Spleen (tissue), 7 donors: ENCODE measurements at regions not wholly inside any gene's neighbourhood (a gene's known extent, or its start where the extent isn't known, plus 50 kb on each side); places are given as distances from the start of the nearest gene placed in this dataset.

ENCODE experiments used
- POLR2A ChIP-seq, 3 donors: fragments of 450-650 bp; IDR thresholded peaks; one replicate each; pipeline ENCODE4 v1.5.1; 2017; ENCODE audit warnings: antibody characterized with exemption in 3 of 3, mild to moderate bottlenecking in 1 of 3
- POLR2AphosphoS5 ChIP-seq, 3 donors: sonication (generic); formaldehyde crosslinking; IDR thresholded peaks; one replicate each; pipeline ENCODE4 v1.5.1; 2017; ENCODE audit warnings: antibody characterized with exemption in 3 of 3
- TF ChIP-seq, protein P1 (sequence below), 11 experiments: fragments of 200-600 bp in 7 of 11; fragments of 450-650 bp in 4 of 11; sonication (generic) in 4 of 11; IDR thresholded peaks in 8 of 11; conservative IDR thresholded peaks in 3 of 11; 1 replicate in 7 of 11; 2 replicates in 4 of 11; pipeline versions ENCODE4 v1.4.0 to v1.8.0; 2016 to 2021; ENCODE audit warnings: antibody characterized with exemption in 11 of 11, inconsistent platforms in 4 of 11, mild to moderate bottlenecking in 1 of 11
- donor health status: DM: no; HTN: no; CAD: no; lungs with moderate emphysema.
- donor health status: DM: no; HTN: no; CAD: no.
- donor health status: DM: no; HTN: no; CAD: no.

GRCh38 chr2:7612969-7613368 lies 695.8 kb downstream of the RNF144A start:
- TF ChIP-seq POLR2AphosphoS5 (IDR thresholded peaks at IDR 0.05) (no peak), POLR2A (IDR thresholded peaks at IDR 0.05) (no peak)
- TF ChIP-seq, protein P1, sequence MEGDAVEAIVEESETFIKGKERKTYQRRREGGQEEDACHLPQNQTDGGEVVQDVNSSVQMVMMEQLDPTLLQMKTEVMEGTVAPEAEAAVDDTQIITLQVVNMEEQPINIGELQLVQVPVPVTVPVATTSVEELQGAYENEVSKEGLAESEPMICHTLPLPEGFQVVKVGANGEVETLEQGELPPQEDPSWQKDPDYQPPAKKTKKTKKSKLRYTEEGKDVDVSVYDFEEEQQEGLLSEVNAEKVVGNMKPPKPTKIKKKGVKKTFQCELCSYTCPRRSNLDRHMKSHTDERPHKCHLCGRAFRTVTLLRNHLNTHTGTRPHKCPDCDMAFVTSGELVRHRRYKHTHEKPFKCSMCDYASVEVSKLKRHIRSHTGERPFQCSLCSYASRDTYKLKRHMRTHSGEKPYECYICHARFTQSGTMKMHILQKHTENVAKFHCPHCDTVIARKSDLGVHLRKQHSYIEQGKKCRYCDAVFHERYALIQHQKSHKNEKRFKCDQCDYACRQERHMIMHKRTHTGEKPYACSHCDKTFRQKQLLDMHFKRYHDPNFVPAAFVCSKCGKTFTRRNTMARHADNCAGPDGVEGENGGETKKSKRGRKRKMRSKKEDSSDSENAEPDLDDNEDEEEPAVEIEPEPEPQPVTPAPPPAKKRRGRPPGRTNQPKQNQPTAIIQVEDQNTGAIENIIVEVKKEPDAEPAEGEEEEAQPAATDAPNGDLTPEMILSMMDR (IDR thresholded peaks at IDR 0.05 in 8 of 11, conservative IDR thresholded peaks at IDR 0.05 in 3 of 11) = no peak
